ENCODE measurements at regions not wholly inside any gene's neighbourhood (a gene's known extent, or its start where the extent isn't known, plus 50 kb on each side); places are given as distances from the start of the nearest gene placed in this dataset.
A peak's percentile ranks its signal among the peaks of the same experiment; 100 is the strongest.

DNA sequence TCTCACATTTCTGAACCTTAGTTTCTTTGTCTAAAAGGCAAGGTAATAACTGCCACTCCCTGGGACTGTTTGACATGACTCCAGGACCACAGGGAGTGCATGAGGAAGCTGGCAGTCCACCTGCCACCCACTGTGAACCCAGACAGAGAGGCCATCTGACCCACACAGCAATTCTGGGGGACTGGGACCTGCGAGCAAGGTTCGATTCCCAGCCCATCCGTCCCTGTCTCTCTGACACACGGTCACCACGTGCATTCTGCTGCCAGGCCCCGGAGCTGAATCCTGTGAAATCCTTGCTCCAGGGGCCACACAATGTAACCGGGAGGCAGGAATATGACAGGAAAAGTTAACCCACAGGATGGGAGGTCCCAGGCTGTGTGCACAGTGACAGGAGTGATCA, 218.8 kb upstream of the FOXF1 start:
- TF ChIP-seq, protein P1, sequence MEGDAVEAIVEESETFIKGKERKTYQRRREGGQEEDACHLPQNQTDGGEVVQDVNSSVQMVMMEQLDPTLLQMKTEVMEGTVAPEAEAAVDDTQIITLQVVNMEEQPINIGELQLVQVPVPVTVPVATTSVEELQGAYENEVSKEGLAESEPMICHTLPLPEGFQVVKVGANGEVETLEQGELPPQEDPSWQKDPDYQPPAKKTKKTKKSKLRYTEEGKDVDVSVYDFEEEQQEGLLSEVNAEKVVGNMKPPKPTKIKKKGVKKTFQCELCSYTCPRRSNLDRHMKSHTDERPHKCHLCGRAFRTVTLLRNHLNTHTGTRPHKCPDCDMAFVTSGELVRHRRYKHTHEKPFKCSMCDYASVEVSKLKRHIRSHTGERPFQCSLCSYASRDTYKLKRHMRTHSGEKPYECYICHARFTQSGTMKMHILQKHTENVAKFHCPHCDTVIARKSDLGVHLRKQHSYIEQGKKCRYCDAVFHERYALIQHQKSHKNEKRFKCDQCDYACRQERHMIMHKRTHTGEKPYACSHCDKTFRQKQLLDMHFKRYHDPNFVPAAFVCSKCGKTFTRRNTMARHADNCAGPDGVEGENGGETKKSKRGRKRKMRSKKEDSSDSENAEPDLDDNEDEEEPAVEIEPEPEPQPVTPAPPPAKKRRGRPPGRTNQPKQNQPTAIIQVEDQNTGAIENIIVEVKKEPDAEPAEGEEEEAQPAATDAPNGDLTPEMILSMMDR (IDR thresholded peaks at IDR 0.05; ENCODE audit: insufficient read depth, low read depth, low read length): no peak
- DNase-seq (ENCODE audit: low read depth): no peak

GRCh38 chr16:86292171-86292775, 218.1 kb upstream of the FOXF1 start:
- no peak for DNase-seq (ENCODE audit: low read depth)
- TF ChIP-seq, protein P1 (IDR thresholded peaks at IDR 0.05; ENCODE audit: insufficient read depth, low read depth, low read length): no peak
- H3K4me3 ChIP-seq (ENCODE audit: low read depth, low read length): no peak overlapping the region

More for the DNA sequence above, 218.8 kb upstream of the FOXF1 start:
- H3K4me3 ChIP-seq (ENCODE audit: low read depth, low read length): no peak overlapping the region

GRCh38 chr16:86292942-86293341, 217.4 kb upstream of the FOXF1 start:
- H3K4me3 ChIP-seq (ENCODE audit: low read depth, low read length): no peak overlapping the region
- TF ChIP-seq, protein P1 (IDR thresholded peaks at IDR 0.05; ENCODE audit: insufficient read depth, low read depth, low read length): no peak
- no peak for DNase-seq (ENCODE audit: low read depth)

DNA sequence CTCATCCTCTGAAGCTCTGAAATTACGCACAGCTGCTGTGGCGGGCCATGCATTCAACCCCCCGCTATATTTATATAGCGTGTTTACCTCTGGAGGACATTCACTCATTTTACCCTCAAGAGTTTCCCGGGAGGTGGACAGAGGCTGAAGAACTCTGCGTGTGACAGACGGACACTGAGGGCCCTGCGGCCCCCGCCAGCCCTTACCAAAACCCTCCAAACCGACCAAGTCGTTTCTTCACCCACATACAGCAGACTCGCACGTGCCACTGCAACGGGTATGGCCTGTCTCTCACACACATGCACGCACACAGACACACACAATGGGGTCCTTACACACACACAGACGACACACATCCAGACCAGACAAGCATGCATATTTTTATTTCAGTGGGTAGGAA, 216.4 kb upstream of the FOXF1 start:
- TF ChIP-seq, protein P1 (IDR thresholded peaks at IDR 0.05; ENCODE audit: insufficient read depth, low read depth, low read length): no peak
- H3K4me3 ChIP-seq (ENCODE audit: low read depth, low read length): no peak overlapping the region
- no peak for DNase-seq (ENCODE audit: low read depth)

DNA sequence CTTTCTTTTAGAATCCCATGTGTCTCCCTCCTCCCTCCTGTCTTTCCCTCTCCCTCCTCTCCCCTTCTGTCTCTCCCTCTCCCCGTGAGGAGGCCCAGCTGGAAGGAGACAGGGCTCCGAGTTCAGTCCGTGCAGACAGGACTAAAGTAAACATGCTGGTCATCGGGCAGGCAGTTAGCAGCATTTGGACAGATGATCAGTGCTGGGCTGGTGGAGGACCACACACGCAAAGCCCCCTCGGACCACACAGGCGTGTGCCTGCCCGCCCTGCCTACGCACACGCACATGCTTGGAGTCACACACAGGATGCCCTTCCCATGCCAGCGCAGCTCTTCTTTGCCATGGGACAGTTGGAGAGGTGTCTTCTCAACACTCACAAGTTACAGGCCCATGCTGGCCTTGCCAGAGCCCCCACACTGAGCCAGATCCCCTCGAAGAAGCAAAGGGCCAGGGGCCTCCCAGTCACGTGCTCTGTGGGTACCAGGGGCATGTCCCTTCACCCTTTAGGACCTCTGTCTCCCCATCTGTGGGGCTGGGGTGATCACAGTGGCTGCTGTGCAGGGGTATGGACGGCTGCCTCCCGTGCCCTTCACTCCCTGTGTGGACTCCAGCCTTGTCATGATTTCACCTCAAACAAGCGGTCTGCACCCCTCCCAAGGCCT, 215.7 kb upstream of the FOXF1 start:
- TF ChIP-seq, protein P1 (IDR thresholded peaks at IDR 0.05; ENCODE audit: insufficient read depth, low read depth, low read length): no peak
- peak; percentile 92 for DNase-seq (ENCODE audit: low read depth)
- no peak overlapping the region for H3K4me3 ChIP-seq (ENCODE audit: low read depth, low read length)

- no peak overlapping the region for H3K4me3 ChIP-seq (ENCODE audit: low read depth, low read length)
- no peak for DNase-seq (ENCODE audit: low read depth)
- TF ChIP-seq, protein P1 (IDR thresholded peaks at IDR 0.05; ENCODE audit: insufficient read depth, low read depth, low read length): no peak
Measured at GRCh38 chr16:86296256-86296655, 214.1 kb upstream of the FOXF1 start.

All from fibroblast of villous mesenchyme (primary cell).